DOHH2 (cell line): ENCODE measurements at regions not wholly inside any gene's neighbourhood (a gene's known extent, or its start where the extent isn't known, plus 50 kb on each side); places are given as distances from the start of the nearest gene placed in this dataset.

Source experiments
- H3F3A ChIP-seq: fragments of 200-600 bp; sonication (generic), shearing (Covaris generic); 2 replicates; pipeline ENCODE4 v1.6.0; 2016; ENCODE audit warnings: antibody characterized with exemption, mild to moderate bottlenecking; ENCODE audit not compliant: control insufficient read depth, insufficient read depth
- H3K27ac ChIP-seq: fragments of 200-600 bp; sonication (generic); 2 replicates; pipeline ENCODE4 v1.5.1; 2014; ENCODE audit warnings: low read depth, mild to moderate bottlenecking, low read length, moderate library complexity
- H3K27me3 ChIP-seq: fragments of 200-600 bp; sonication (generic); 2 replicates; pipeline ENCODE4 v1.6.1; 2014; ENCODE audit warnings: mild to moderate bottlenecking, low read length, mixed read lengths; ENCODE audit not compliant: control insufficient read depth
- H3K36me3 ChIP-seq: fragments of 200-600 bp; sonication (generic); 2 replicates; pipeline ENCODE4 v1.6.1; 2014; ENCODE audit warnings: mild to moderate bottlenecking, low read length, moderate library complexity, mixed read lengths; ENCODE audit not compliant: control insufficient read depth
- H3K4me1 ChIP-seq: fragments of 200-600 bp; sonication (generic); 2 replicates; pipeline ENCODE4 v1.6.1; 2014; ENCODE audit warnings: mild to moderate bottlenecking, low read length, mixed read lengths; ENCODE audit not compliant: control insufficient read depth
- H3K4me2 ChIP-seq: fragments of 200-600 bp; sonication (generic); 2 replicates; pipeline ENCODE4 v1.6.0; 2014; ENCODE audit warnings: mild to moderate bottlenecking, low read length, moderate library complexity
- H3K4me3 ChIP-seq: fragments of 200-600 bp; sonication (generic); 2 replicates; pipeline ENCODE4 v1.5.1; 2014; ENCODE audit warnings: mild to moderate bottlenecking, low read length, mixed read lengths
- H3K79me2 ChIP-seq: fragments of 200-600 bp; sonication (generic); 2 replicates; pipeline ENCODE4 v1.6.1; 2014; ENCODE audit warnings: mild to moderate bottlenecking, low read length, mixed read lengths; ENCODE audit not compliant: control insufficient read depth
- H3K9me2 ChIP-seq: fragments of 200-600 bp; sonication (generic); replicated peaks from 2 replicates; pipeline ENCODE4 v1.6.1; 2014; ENCODE audit warnings: mild to moderate bottlenecking, low read length, mixed read lengths; ENCODE audit not compliant: control insufficient read depth
- H3K9me3 ChIP-seq: fragments of 200-600 bp; sonication (generic); 2 replicates; pipeline ENCODE4 v1.6.1; 2014; ENCODE audit warnings: antibody characterized with exemption, low read length, mixed read lengths; ENCODE audit not compliant: control insufficient read depth, insufficient read depth
- H4K20me1 ChIP-seq: fragments of 200-600 bp; sonication (generic); 2 replicates; pipeline ENCODE4 v1.6.0; 2014; ENCODE audit warnings: low read depth, mild to moderate bottlenecking, antibody characterized with exemption, low read length, moderate library complexity; ENCODE audit not compliant: control insufficient read depth, insufficient read depth
- CTCF ChIP-seq: fragments of 200-600 bp; sonication (generic); IDR thresholded peaks from one replicate; pipeline ENCODE4 v1.5.1; 2014; ENCODE audit warnings: antibody characterized with exemption, mild to moderate bottlenecking, low read depth, low read length; ENCODE audit not compliant: poor library complexity, severe bottlenecking
- EZH2phosphoT487 ChIP-seq: fragments of 200-600 bp; sonication (generic); IDR thresholded peaks from 2 replicates; pipeline ENCODE4 v1.6.1; 2017; ENCODE audit warnings: borderline replicate concordance, mild to moderate bottlenecking, antibody characterized with exemption, low read length, moderate library complexity, mixed read lengths

- Histone ChIP-seq H3K36me3 (no peaks in the 10 kb centered on the region), H3K9me2 (no peaks in the 10 kb centered on the region), H4K20me1 (no peaks in the 10 kb centered on the region), H3K27ac (no peak overlapping the region), H3K4me3 (no peak overlapping the region), H3K79me2 (no peaks in the 10 kb centered on the region), H3K9me3 (no peaks in the 10 kb centered on the region), H3F3A (no peaks in the 10 kb centered on the region), H3K4me2 (no peak overlapping the region), H3K27me3 (no peaks in the 10 kb centered on the region), H3K4me1 (no peaks in the 10 kb centered on the region)
- TF ChIP-seq CTCF (no peak), EZH2phosphoT487 (no peak)
These were observed 204.9 kb upstream of the SP8 start for GRCh38 chr7:20991544-20991943.

GRCh38 chr7:20993693-20994092, 207.0 kb upstream of the SP8 start:
- Histone ChIP-seq H4K20me1 (no peaks in the 10 kb centered on the region), H3K9me3 (no peaks in the 10 kb centered on the region), H3K9me2 (no peaks in the 10 kb centered on the region), H3K36me3 (no peaks in the 10 kb centered on the region), H3K27ac (no peak overlapping the region), H3K27me3 (no peaks in the 10 kb centered on the region), H3K4me2 (no peak overlapping the region), H3F3A (no peaks in the 10 kb centered on the region), H3K4me3 (no peak overlapping the region), H3K4me1 (no peaks in the 10 kb centered on the region), H3K79me2 (no peaks in the 10 kb centered on the region)
- TF ChIP-seq CTCF (no peak), EZH2phosphoT487 (no peak)

GRCh38 chr7:20998309-20998708, 211.6 kb upstream of the SP8 start:
- Histone ChIP-seq H3K4me1 (no peaks in the 10 kb centered on the region), H3K9me3 (peaks cover 5% of the 10 kb centered on the region; the same call in 1 of the 2 replicates), H3F3A (no peaks in the 10 kb centered on the region), H4K20me1 (no peaks in the 10 kb centered on the region), H3K4me3 (no peak overlapping the region), H3K4me2 (no peak overlapping the region), H3K36me3 (no peaks in the 10 kb centered on the region), H3K79me2 (no peaks in the 10 kb centered on the region), H3K27ac (no peak overlapping the region), H3K9me2 (peaks cover 4% of the 10 kb centered on the region; the same call in 1 of the 2 replicates), H3K27me3 (no peaks in the 10 kb centered on the region)
- TF ChIP-seq EZH2phosphoT487 (no peak), CTCF (no peak)

- Histone ChIP-seq H3K79me2 (no peaks in the 10 kb centered on the region), H3K9me2 (no peaks in the 10 kb centered on the region), H3K4me3 (no peak overlapping the region), H3K4me1 (no peaks in the 10 kb centered on the region), H3K9me3 (no peaks in the 10 kb centered on the region), H3F3A (no peaks in the 10 kb centered on the region), H3K27me3 (no peaks in the 10 kb centered on the region), H3K27ac (no peak overlapping the region), H3K36me3 (no peaks in the 10 kb centered on the region), H3K4me2 (no peak overlapping the region), H4K20me1 (no peaks in the 10 kb centered on the region)
- TF ChIP-seq CTCF, result no peak
- TF ChIP-seq EZH2phosphoT487, result no peak
These were observed 224.5 kb upstream of the SP8 start for GRCh38 chr7:21011153-21011552.
